ENCODE measurements at regions not wholly inside any gene's neighbourhood (a gene's known extent, or its start where the extent isn't known, plus 50 kb on each side); places are given as distances from the start of the nearest gene placed in this dataset.
A peak's percentile ranks its signal among the peaks of the same experiment; 100 is the strongest.
"Not testable (repeated sequence)": the region's sequence is repeated elsewhere in the genome, so short reads cannot be mapped to it uniquely, and the experiment has no call there.

GRCh38 chr18:63071701-63072141 is 247.8 kb downstream of the BCL2 start:
- no peak for DNase-seq (ENCODE audit: low read depth)

- DNase-seq (ENCODE audit: low read depth), result no peak
Measured at GRCh38 chr18:63070767-63071502, 248.6 kb downstream of the BCL2 start.

- no peak for DNase-seq (ENCODE audit: low read depth)
Measured at GRCh38 chr18:63069496-63069895, 250.1 kb downstream of the BCL2 start.

- DNase-seq (ENCODE audit: low read depth), result no peak
Measured at GRCh38 chr18:63067939-63068338, 251.6 kb downstream of the BCL2 start.

- DNase-seq (ENCODE audit: low read depth), result no peak
Measured at GRCh38 chr18:63065172-63065571, 254.4 kb downstream of the BCL2 start.

GRCh38 chr18:63063171-63063570 is 256.4 kb downstream of the BCL2 start:
- DNase-seq (ENCODE audit: low read depth), result peak; percentile 16

- DNase-seq (ENCODE audit: low read depth), result no peak
Measured at GRCh38 chr18:63062246-63062645, 257.3 kb downstream of the BCL2 start.

- no peak for DNase-seq (ENCODE audit: low read depth)
Measured at GRCh38 chr18:63061303-63061702, 258.3 kb downstream of the BCL2 start.

GRCh38 chr18:63058521-63058920 is 261.0 kb downstream of the BCL2 start:
- no peak for DNase-seq (ENCODE audit: low read depth)

GRCh38 chr18:63057707-63058106 is 261.9 kb downstream of the BCL2 start:
- no peak for DNase-seq (ENCODE audit: low read depth)

GRCh38 chr18:63054901-63055584 is 264.5 kb downstream of the BCL2 start:
- no peak for DNase-seq (ENCODE audit: low read depth)

- no peak for DNase-seq (ENCODE audit: low read depth)
Measured at GRCh38 chr18:63051928-63052327, 267.6 kb downstream of the BCL2 start.

- not testable (repeated sequence) for DNase-seq (ENCODE audit: low read depth)
Measured at GRCh38 chr18:63050667-63051395, 268.7 kb downstream of the BCL2 start.

- DNase-seq (ENCODE audit: low read depth), result no peak
Measured at GRCh38 chr18:63046375-63046774, 273.2 kb downstream of the BCL2 start.

- DNase-seq (ENCODE audit: low read depth), result no peak
Measured at GRCh38 chr18:63043516-63043915, 276.1 kb downstream of the BCL2 start.

- no peak for DNase-seq (ENCODE audit: low read depth)
Measured at GRCh38 chr18:63042351-63042750, 277.2 kb downstream of the BCL2 start.

- no peak for DNase-seq (ENCODE audit: low read depth)
Measured at GRCh38 chr18:63040788-63041410, 278.7 kb downstream of the BCL2 start.

GRCh38 chr18:63037491-63037890 is 282.1 kb downstream of the BCL2 start:
- no peak for DNase-seq (ENCODE audit: low read depth)

GRCh38 chr18:63031375-63031774 is 288.2 kb downstream of the BCL2 start:
- no peak for DNase-seq (ENCODE audit: low read depth)

All from Daoy (cell line).